ENCODE measurements at regions not wholly inside any gene's neighbourhood (a gene's known extent, or its start where the extent isn't known, plus 50 kb on each side); places are given as distances from the start of the nearest gene placed in this dataset.

DNA sequence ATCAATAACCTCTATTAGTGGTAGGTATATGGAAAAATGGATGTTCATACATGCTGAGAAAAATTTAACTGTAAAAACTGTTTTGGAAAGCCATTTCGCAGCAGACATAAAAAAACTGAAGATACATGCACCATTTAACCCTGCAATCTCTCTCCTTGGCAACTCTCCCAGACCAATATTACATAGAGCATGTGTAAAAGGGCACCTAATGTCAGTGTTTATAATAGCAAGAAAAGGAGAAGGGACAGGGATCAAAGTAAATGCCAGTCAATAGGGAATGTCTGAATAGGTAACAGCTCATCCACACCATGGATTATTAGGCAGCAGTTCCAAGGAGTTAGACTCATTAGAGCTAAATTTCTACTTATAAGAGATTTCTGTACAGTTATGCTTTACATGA, 77.2 kb downstream of the BTG1 start:
- TF ChIP-seq, protein P1, sequence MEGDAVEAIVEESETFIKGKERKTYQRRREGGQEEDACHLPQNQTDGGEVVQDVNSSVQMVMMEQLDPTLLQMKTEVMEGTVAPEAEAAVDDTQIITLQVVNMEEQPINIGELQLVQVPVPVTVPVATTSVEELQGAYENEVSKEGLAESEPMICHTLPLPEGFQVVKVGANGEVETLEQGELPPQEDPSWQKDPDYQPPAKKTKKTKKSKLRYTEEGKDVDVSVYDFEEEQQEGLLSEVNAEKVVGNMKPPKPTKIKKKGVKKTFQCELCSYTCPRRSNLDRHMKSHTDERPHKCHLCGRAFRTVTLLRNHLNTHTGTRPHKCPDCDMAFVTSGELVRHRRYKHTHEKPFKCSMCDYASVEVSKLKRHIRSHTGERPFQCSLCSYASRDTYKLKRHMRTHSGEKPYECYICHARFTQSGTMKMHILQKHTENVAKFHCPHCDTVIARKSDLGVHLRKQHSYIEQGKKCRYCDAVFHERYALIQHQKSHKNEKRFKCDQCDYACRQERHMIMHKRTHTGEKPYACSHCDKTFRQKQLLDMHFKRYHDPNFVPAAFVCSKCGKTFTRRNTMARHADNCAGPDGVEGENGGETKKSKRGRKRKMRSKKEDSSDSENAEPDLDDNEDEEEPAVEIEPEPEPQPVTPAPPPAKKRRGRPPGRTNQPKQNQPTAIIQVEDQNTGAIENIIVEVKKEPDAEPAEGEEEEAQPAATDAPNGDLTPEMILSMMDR (conservative IDR thresholded peaks at IDR 0.05) = no peak
- Mint-ChIP-seq H3K36me3 (ENCODE audit: low read depth) (peaks cover 10% of the 10 kb centered on the region), H3K4me3 (no peak overlapping the region), H3K27me3 (ENCODE audit: low read depth) (no peaks in the 10 kb centered on the region), H3K27ac (ENCODE audit: unreplicated experiment) (no peak overlapping the region), H3K9me3 (peaks cover 11% of the 10 kb centered on the region), H3K4me1 (peaks cover 37% of the 10 kb centered on the region)
- no peak for DNase-seq (ENCODE audit: low read depth, low spot score)

DNA sequence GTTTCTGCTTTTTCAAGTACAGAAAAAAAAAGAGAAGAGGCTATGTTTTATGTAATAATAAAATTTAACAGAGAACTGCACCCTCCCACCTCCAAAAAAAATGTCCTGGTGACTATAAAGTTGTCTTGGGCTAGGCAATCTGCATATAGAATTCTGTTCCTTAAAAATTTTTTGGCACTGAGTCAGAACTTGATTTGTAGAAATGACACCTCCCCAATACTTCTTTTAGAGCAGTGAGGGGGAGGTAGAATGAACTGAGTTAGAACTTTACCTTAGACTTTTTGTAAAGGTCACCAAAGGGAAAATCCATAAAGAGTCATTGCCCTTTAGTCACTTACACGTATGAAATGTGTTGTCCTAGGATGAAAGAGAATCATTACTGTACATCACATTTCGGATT, 80.0 kb downstream of the BTG1 start:
- Mint-ChIP-seq H3K9me3 (peaks cover 4% of the 10 kb centered on the region), H3K27ac (ENCODE audit: unreplicated experiment) (no peak overlapping the region), H3K36me3 (ENCODE audit: low read depth) (peaks cover 4% of the 10 kb centered on the region), H3K4me1 (peaks cover 37% of the 10 kb centered on the region), H3K27me3 (ENCODE audit: low read depth) (no peaks in the 10 kb centered on the region), H3K4me3 (no peak overlapping the region)
- no peak for DNase-seq (ENCODE audit: low read depth, low spot score)
- TF ChIP-seq, protein P1 (conservative IDR thresholded peaks at IDR 0.05) = no peak

DNA sequence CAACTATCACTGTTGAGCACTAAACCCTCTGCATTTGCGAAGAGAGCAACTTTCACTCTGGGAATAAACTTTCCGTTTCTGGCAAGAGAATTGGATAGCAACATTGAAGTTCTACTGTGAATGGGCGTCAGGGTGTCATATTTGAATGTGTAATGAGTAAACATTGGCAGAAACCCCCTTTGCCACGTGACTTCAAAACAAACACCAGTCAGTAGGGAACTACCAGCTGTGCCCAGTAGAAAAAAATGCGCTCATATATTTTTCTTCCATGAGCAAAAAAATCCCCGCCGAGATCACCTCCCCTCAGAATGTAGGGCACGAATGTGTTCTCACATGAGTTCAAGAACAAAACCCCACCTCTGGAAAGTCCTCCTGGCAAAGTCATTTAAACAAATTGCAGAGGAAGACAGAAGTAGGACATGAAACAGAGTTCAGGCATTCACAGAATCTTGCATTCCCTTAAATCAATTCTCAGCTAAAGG, 80.6 kb downstream of the BTG1 start:
- no peak overlapping the region for H3K27ac Mint-ChIP-seq (ENCODE audit: unreplicated experiment)
- DNase-seq (ENCODE audit: low read depth, low spot score) = no peak
- H3K4me1 Mint-ChIP-seq = peaks cover 37% of the 10 kb centered on the region
- peaks cover 4% of the 10 kb centered on the region for H3K36me3 Mint-ChIP-seq (ENCODE audit: low read depth)
- no peak overlapping the region for H3K4me3 Mint-ChIP-seq
- TF ChIP-seq, protein P1 (conservative IDR thresholded peaks at IDR 0.05) = no peak
- no peaks in the 10 kb centered on the region for H3K27me3 Mint-ChIP-seq (ENCODE audit: low read depth)
- H3K9me3 Mint-ChIP-seq = peaks cover 4% of the 10 kb centered on the region

DNA sequence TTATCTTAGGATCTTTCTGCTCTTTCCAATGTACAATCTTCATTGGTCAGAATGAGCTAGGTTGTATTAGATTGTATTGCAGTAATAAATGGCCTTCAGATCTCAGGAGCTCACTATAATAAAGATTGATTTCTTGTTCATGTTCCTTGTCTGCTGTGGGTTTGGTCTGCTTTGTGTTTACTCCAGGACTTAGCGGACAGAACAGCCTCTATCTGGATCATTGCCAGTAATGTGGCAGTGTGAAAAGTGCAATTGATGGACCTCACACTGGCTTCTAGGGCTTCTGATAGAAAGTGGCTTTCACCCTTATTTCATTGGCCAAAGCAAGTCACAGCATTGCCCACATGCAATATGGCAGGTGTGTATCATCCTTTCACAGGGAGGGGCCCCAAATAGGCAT, 81.2 kb downstream of the BTG1 start:
- H3K27me3 Mint-ChIP-seq (ENCODE audit: low read depth) = no peaks in the 10 kb centered on the region
- no peak overlapping the region for H3K27ac Mint-ChIP-seq (ENCODE audit: unreplicated experiment)
- peaks cover 37% of the 10 kb centered on the region for H3K4me1 Mint-ChIP-seq
- H3K9me3 Mint-ChIP-seq = peaks cover 4% of the 10 kb centered on the region
- TF ChIP-seq, protein P1 (conservative IDR thresholded peaks at IDR 0.05) = no peak
- no peak for DNase-seq (ENCODE audit: low read depth, low spot score)
- H3K4me3 Mint-ChIP-seq = no peak overlapping the region
- peaks cover 4% of the 10 kb centered on the region for H3K36me3 Mint-ChIP-seq (ENCODE audit: low read depth)

DNA sequence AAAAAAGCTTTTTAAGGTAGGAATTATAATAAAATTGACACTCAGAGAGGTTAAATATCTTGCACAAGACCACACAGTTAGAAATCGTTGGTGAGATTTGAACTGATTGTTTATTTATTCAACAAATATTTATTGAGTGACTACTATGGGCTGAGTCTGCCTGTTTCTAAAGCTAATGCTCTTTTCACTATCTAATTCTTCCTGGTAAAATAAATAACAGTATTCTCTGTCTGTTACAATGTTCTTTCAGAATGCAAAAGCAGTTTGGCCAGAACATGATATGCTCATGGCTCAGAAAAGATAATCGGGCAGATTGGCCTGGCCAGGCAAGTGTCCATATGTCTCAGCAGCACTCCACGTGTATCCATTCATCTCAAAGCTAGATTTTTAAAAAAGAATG, 82.0 kb downstream of the BTG1 start:
- H3K9me3 Mint-ChIP-seq = peaks cover 3% of the 10 kb centered on the region
- TF ChIP-seq, protein P1 (conservative IDR thresholded peaks at IDR 0.05) = no peak
- no peaks in the 10 kb centered on the region for H3K27me3 Mint-ChIP-seq (ENCODE audit: low read depth)
- H3K27ac Mint-ChIP-seq (ENCODE audit: unreplicated experiment) = no peak overlapping the region
- no peak for DNase-seq (ENCODE audit: low read depth, low spot score)
- H3K36me3 Mint-ChIP-seq (ENCODE audit: low read depth) = peaks cover 3% of the 10 kb centered on the region
- H3K4me1 Mint-ChIP-seq = peaks cover 35% of the 10 kb centered on the region
- no peak overlapping the region for H3K4me3 Mint-ChIP-seq
